ENCODE measurements at regions not wholly inside any gene's neighbourhood (a gene's known extent, or its start where the extent isn't known, plus 50 kb on each side); places are given as distances from the start of the nearest gene placed in this dataset.

GRCh38 chr1:187409341-187409740, 580.6 kb downstream of the PLA2G4A start:
- Histone ChIP-seq H3K79me2 (replicated peaks; ENCODE audit: insufficient read depth, low read length) (no peaks in the 10 kb centered on the region), H3F3A (ENCODE audit: insufficient read depth, low read length, poor library complexity, severe bottlenecking) (peaks cover 3% of the 10 kb centered on the region), H3K27ac (ENCODE audit: low read length) (no peak overlapping the region), H3K4me3 (ENCODE audit: low read length) (no peak overlapping the region), H2AFZ (ENCODE audit: low read depth, low read length) (no peak overlapping the region), H3K9me3 (ENCODE audit: low read length) (no peaks in the 10 kb centered on the region), H4K20me1 (ENCODE audit: insufficient read depth) (no peaks in the 10 kb centered on the region), H3K9ac (ENCODE audit: low read length) (no peak overlapping the region), H3K4me2 (ENCODE audit: low read length) (no peak overlapping the region), H3K9me2 (ENCODE audit: insufficient read depth, low read length) (no peaks in the 10 kb centered on the region), H3K27me3 (ENCODE audit: insufficient read depth, low read depth, low read length) (no peaks in the 10 kb centered on the region), H3K36me3 (ENCODE audit: insufficient read depth, low read length) (no peaks in the 10 kb centered on the region)
- TF ChIP-seq EP300 (conservative IDR thresholded peaks at IDR 0.05; ENCODE audit: poor library complexity, severe bottlenecking) = no peak
- no peak for TF ChIP-seq REST (IDR thresholded peaks at IDR 0.05; ENCODE audit: borderline replicate concordance)
- TF ChIP-seq TAF1 (IDR thresholded peaks at IDR 0.05; ENCODE audit: low read depth) = no peak
- TF ChIP-seq EZH2 (IDR thresholded peaks at IDR 0.05; ENCODE audit: borderline replicate concordance, insufficient read depth, low read length, poor library complexity, severe bottlenecking) = no peak
- no peak for TF ChIP-seq SMC3 (conservative IDR thresholded peaks at IDR 0.05; ENCODE audit: poor library complexity)
- TF ChIP-seq MXI1 (conservative IDR thresholded peaks at IDR 0.05; ENCODE audit: poor library complexity, severe bottlenecking) = no peak
- TF ChIP-seq CTCF (IDR thresholded peaks at IDR 0.05; ENCODE audit: poor library complexity, severe bottlenecking) = no peak
- no peak for TF ChIP-seq POLR2AphosphoS5 (IDR thresholded peaks at IDR 0.05)

- TF ChIP-seq REST (IDR thresholded peaks at IDR 0.05; ENCODE audit: borderline replicate concordance) (no peak), EZH2 (IDR thresholded peaks at IDR 0.05; ENCODE audit: borderline replicate concordance, insufficient read depth, low read length, poor library complexity, severe bottlenecking) (no peak), SMC3 (conservative IDR thresholded peaks at IDR 0.05; ENCODE audit: poor library complexity) (no peak), EP300 (conservative IDR thresholded peaks at IDR 0.05; ENCODE audit: poor library complexity, severe bottlenecking) (no peak), TAF1 (IDR thresholded peaks at IDR 0.05; ENCODE audit: low read depth) (no peak), POLR2AphosphoS5 (IDR thresholded peaks at IDR 0.05) (no peak), CTCF (IDR thresholded peaks at IDR 0.05; ENCODE audit: poor library complexity, severe bottlenecking) (no peak), MXI1 (conservative IDR thresholded peaks at IDR 0.05; ENCODE audit: poor library complexity, severe bottlenecking) (no peak), RAD21 (conservative IDR thresholded peaks at IDR 0.05) (no peak)
- H3K27ac ChIP-seq (ENCODE audit: low read length) = no peak overlapping the region
These were observed 582.4 kb downstream of the PLA2G4A start for GRCh38 chr1:187411118-187411517.

More at GRCh38 chr1:187411118-187411517, 582.4 kb downstream of the PLA2G4A start:
- Histone ChIP-seq H3K36me3 (ENCODE audit: insufficient read depth, low read length) (no peaks in the 10 kb centered on the region), H3K27me3 (ENCODE audit: insufficient read depth, low read depth, low read length) (no peaks in the 10 kb centered on the region), H4K20me1 (ENCODE audit: insufficient read depth) (no peaks in the 10 kb centered on the region), H3K4me2 (ENCODE audit: low read length) (no peak overlapping the region), H3K79me2 (replicated peaks; ENCODE audit: insufficient read depth, low read length) (no peaks in the 10 kb centered on the region), H3F3A (ENCODE audit: insufficient read depth, low read length, poor library complexity, severe bottlenecking) (peaks cover 3% of the 10 kb centered on the region), H3K9me3 (ENCODE audit: low read length) (no peaks in the 10 kb centered on the region), H3K4me3 (ENCODE audit: low read length) (no peak overlapping the region), H2AFZ (ENCODE audit: low read depth, low read length) (no peak overlapping the region), H3K9ac (ENCODE audit: low read length) (no peak overlapping the region), H3K9me2 (ENCODE audit: insufficient read depth, low read length) (no peaks in the 10 kb centered on the region)
